Effector memory CD8-positive, alpha-beta T cell (primary cell): ENCODE measurements at regions not wholly inside any gene's neighbourhood (a gene's known extent, or its start where the extent isn't known, plus 50 kb on each side); places are given as distances from the start of the nearest gene placed in this dataset.

Experiments used
- ATAC-seq: fragments of 150-1000 bp; cut with Tn5 transposase; replicated peaks from 2 replicates; pipeline ENCODE4 v1.10.0; 2021; ENCODE audit warnings: mild to moderate bottlenecking, moderate library complexity
- DNase-seq, 3 experiments: peaks; one replicate each; pipeline ENCODE4 v3.0.0; 2021
- H3K27ac Mint-ChIP-seq, 2 donors: one replicate each; pipeline ENCODE4 v1.8.0; 2022; ENCODE audit warnings: mild to moderate bottlenecking in 2 of 2, mixed read lengths in 2 of 2, moderate library complexity in 2 of 2
- H3K27me3 Mint-ChIP-seq, 2 donors: one replicate each; pipeline ENCODE4 v1.8.0; 2022; ENCODE audit warnings: mixed read lengths in 2 of 2
- H3K36me3 Mint-ChIP-seq: one replicate; pipeline ENCODE4 v1.8.0; 2022; ENCODE audit warnings: mild to moderate bottlenecking, moderate library complexity, mixed read lengths; ENCODE audit not compliant: insufficient read depth
- H3K4me1 Mint-ChIP-seq, 2 donors: one replicate each; pipeline ENCODE4 v1.8.0; 2022; ENCODE audit warnings: low read depth in 2 of 2, mixed read lengths in 2 of 2
- H3K4me3 Mint-ChIP-seq, 2 donors: one replicate each; pipeline ENCODE4 v1.8.0; 2022; ENCODE audit warnings: mild to moderate bottlenecking in 2 of 2, mixed read lengths in 2 of 2, moderate library complexity in 2 of 2
- H3K9me3 Mint-ChIP-seq, 2 donors: one replicate each; pipeline ENCODE4 v1.8.0; 2022; ENCODE audit warnings: mixed read lengths in 2 of 2

DNA sequence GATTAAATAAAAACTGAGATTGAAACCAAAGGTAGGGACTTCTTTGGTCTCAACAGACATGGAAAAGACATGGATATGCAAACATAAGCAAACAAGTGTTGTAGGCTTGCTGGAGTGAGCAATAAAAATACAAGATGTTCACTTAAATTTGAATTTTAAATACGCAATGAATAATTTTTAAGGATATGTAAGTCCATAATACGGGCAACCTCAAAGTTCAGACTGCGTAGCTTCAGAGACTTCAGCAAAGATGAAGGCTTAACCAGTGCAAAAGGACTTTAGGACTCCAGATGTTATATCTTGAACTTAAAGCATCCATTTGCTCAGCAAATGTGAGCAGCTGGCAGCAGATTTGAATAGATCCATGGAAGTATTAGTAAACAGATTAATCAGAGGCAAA lies 549.3 kb downstream of the ARAP2 start:
- ATAC-seq = no peak
- Mint-ChIP-seq H3K36me3 (no peaks in the 10 kb centered on the region), H3K4me3 (no peak overlapping the region), H3K27ac (no peak overlapping the region), H3K27me3 (no peaks in the 10 kb centered on the region), H3K9me3 (no peaks in the 10 kb centered on the region), H3K4me1 (no peaks in the 10 kb centered on the region)
- DNase-seq = no peak

DNA sequence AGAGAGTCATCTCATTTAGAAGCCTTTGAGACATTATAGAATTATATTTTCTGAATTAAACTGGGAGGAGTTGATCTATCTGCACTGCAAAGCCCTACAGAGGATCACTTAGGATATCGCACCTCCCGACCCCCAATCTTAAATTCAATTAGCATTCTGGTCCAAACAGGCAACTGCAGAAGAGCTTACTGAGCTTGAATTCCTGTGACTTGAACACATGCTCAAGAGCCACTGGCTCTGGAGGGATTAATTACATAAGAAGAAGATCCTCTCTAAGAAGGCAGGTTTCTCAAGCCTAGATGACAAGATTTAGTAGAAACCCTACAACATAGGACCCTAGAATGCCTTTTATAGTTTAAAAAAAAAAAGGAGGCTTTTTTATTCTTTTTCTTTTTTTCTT lies 548.9 kb downstream of the ARAP2 start:
- Mint-ChIP-seq H3K36me3 (no peaks in the 10 kb centered on the region), H3K4me1 (no peaks in the 10 kb centered on the region), H3K9me3 (no peaks in the 10 kb centered on the region), H3K27me3 (no peaks in the 10 kb centered on the region), H3K27ac (no peak overlapping the region), H3K4me3 (no peak overlapping the region)
- no peak for DNase-seq
- no peak for ATAC-seq

DNA sequence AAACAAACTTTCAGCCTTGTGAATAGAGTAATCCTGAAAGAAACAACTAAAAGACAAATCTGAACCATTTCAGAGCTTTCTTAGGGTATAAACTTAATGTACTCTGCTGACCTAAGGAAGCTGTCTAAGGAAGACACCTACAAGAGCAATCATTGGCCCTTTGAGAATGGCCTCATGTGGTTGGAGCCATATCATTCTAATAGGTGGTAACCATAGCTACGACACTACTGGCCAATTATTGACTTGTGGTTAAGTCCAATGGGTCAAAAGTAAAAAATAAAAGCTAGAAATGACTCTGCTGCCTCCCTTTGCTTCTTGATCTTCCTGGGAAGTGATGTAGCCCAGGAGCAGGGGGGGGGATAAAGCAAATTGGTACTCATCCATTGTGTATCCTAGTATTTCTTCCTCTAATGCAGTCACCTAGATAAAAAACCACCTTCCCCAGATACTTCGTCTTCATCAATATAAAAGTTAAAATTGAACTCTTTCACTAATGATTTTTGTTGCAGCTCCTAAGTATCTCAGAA lies 547.0 kb downstream of the ARAP2 start:
- Mint-ChIP-seq H3K9me3 (no peaks in the 10 kb centered on the region), H3K4me1 (no peaks in the 10 kb centered on the region), H3K4me3 (no peak overlapping the region), H3K36me3 (no peaks in the 10 kb centered on the region), H3K27ac (no peak overlapping the region), H3K27me3 (no peaks in the 10 kb centered on the region)
- ATAC-seq = no peak
- DNase-seq = no peak

DNA sequence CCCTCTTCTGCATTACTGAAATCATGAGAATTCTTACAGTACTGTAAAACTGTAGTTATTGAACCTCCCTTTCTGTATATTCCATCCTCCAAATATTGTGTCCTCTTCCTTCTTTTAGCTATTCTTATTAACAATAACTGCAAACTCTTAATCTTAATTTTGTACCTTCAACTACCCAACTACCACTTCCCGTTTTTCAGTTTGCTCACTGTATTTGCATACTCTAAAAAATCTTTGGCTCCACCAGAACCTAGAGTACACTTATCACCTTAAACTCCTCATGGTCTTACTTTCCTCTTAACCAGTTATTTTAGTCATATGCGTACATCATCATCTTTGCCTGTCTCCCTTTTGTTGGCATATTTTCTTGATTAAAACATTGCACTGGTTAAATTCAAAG lies 543.7 kb downstream of the ARAP2 start:
- DNase-seq = no peak
- no peaks in the 10 kb centered on the region for H3K36me3 Mint-ChIP-seq
- ATAC-seq = no peak
- no peak overlapping the region for H3K27ac Mint-ChIP-seq
- H3K9me3 Mint-ChIP-seq = no peaks in the 10 kb centered on the region
- H3K27me3 Mint-ChIP-seq = no peaks in the 10 kb centered on the region
- H3K4me1 Mint-ChIP-seq = no peaks in the 10 kb centered on the region
- no peak overlapping the region for H3K4me3 Mint-ChIP-seq

DNA sequence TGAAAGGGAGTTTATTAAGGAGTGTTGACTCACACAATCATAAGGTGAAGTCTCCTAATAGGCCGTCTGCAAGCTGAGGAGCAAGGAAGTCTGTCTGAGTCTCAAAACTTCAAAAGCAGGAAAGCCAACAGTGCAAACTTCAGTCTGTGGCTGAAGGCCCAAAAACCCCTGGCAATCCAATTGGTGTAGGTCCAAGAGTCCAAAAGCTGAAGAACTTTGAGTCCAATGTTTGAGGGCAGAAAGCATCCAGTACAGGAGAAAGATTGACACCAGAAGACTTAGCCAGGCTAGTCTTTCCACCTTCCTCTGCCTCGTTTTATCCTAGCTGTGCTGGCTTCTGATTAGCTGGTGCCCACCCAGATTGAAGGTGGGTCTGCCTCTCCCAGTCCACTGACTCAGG lies 535.2 kb downstream of the ARAP2 start:
- ATAC-seq = no peak
- peaks cover 2 to 11% of the 10 kb centered on the region in 2 donors for H3K9me3 Mint-ChIP-seq

DNA sequence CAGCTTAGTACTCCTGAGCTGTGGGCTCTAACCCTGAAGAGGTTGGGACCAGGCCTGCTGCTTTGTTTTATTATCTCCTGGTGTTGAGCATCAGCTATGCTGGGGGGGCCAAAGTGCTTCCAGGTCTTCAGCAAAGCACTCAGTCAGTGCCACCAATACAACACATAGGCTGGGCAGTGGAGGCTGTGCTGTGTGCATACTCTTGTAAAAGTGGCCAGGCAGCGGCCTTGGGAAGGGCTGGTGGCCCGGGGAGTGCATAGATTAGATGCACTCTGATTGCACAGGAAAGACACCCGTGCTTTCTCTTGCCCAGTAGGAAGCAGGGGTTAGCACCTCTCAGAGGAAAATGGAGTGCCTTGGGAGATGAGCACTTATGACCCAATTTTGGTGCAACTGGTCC lies 534.0 kb downstream of the ARAP2 start:
- Mint-ChIP-seq H3K36me3 (no peaks in the 10 kb centered on the region), H3K4me1 (no peaks in the 10 kb centered on the region), H3K9me3 (peaks cover 2 to 18% of the 10 kb centered on the region in 2 donors), H3K27me3 (no peaks in the 10 kb centered on the region), H3K4me3 (no peak overlapping the region), H3K27ac (no peak overlapping the region)
- ATAC-seq = no peak
- DNase-seq = no peak

More for the DNA sequence above, 535.2 kb downstream of the ARAP2 start:
- H3K27ac Mint-ChIP-seq = no peak overlapping the region
- no peaks in the 10 kb centered on the region for H3K27me3 Mint-ChIP-seq
- DNase-seq = no peak
- H3K4me1 Mint-ChIP-seq = no peaks in the 10 kb centered on the region
- H3K4me3 Mint-ChIP-seq = no peak overlapping the region
- no peaks in the 10 kb centered on the region for H3K36me3 Mint-ChIP-seq

DNA sequence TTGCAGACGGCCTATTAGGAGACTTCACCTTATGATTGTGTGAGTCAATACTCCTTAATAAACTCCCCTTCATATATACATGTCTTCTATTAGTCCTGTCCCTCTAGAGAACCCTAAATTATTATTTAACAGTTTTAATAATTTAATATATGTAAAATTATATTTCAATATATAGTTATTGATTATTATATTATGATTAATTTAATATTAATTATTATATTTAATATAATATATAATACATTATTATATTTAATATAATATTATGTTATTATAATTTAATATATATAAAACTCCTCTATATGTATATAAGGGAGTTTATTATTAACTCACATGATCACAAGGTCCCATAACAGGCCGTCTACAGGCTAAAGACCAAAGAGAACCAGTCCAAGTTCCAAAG lies 533.2 kb downstream of the ARAP2 start:
- Mint-ChIP-seq H3K27me3 (no peaks in the 10 kb centered on the region), H3K36me3 (no peaks in the 10 kb centered on the region), H3K9me3 (peaks cover 2 to 19% of the 10 kb centered on the region in 2 donors), H3K4me3 (no peak overlapping the region), H3K4me1 (no peaks in the 10 kb centered on the region), H3K27ac (no peak overlapping the region)
- ATAC-seq (no peak), DNase-seq (no peak)

DNA sequence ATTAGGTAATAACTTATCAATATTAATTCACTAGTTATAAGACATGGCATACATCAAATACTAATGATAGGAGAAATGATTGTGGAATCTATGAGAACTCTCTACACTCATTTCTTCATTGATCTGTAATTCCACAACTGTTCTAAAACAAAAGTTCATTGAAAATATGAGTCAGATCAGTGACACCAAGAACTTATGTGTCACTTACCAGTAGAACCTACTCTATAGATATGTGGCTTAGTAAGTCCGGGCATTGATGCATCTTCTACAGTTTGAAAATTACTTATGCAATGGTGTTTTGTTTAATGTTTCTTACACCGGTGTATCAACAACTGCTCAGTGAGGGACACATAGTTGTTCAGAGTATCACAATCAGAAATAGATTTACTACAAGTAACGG lies 520.3 kb downstream of the ARAP2 start:
- H3K4me1 Mint-ChIP-seq = no peaks in the 10 kb centered on the region
- no peak for DNase-seq
- H3K36me3 Mint-ChIP-seq = no peaks in the 10 kb centered on the region
- H3K27ac Mint-ChIP-seq = no peak overlapping the region
- peaks cover 0 to 7% of the 10 kb centered on the region in 2 donors for H3K9me3 Mint-ChIP-seq
- no peak overlapping the region for H3K4me3 Mint-ChIP-seq
- no peaks in the 10 kb centered on the region for H3K27me3 Mint-ChIP-seq
- ATAC-seq = no peak

DNA sequence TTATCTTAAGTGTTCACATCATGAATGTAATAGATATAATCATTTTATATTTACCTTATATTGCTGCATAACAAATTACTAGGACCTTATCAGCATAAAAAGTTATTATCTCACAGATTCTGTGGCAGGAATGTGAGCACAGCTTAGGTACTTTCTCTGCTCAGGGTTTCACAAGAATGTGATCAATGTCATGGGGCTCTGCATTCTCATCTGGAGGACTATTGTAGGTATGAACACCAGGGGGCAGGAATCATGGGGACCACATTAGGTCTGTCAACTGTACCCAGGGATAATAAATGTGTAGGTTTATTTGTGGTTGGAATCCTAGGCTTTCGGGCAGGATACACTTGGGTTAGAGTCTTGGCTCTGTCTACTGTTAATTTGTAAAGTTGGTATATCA lies 519.2 kb downstream of the ARAP2 start:
- H3K27ac Mint-ChIP-seq = no peak overlapping the region
- H3K9me3 Mint-ChIP-seq = peaks cover 0 to 7% of the 10 kb centered on the region in 2 donors
- no peak for DNase-seq
- H3K4me3 Mint-ChIP-seq = no peak overlapping the region
- H3K36me3 Mint-ChIP-seq = no peaks in the 10 kb centered on the region
- ATAC-seq = no peak
- H3K4me1 Mint-ChIP-seq = no peaks in the 10 kb centered on the region
- H3K27me3 Mint-ChIP-seq = no peaks in the 10 kb centered on the region

DNA sequence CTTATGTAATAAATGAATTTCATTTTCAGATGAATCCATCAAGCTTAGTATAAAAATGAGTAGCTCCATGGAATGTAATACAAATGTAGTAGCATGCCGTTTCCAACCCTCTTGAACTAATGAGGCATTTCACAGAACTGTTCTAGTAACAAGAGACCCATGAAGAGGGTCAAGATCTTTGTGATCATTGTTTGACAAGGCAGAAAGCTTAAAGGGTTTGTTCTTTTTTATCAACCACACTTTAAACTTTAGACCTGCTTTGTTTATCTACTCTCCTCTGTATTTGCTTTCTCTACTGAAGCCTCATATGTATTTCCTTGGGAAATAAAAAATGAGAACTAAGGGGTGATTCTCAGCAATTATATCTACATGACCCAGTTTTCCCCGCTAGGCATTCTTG lies 513.9 kb downstream of the ARAP2 start:
- no peak overlapping the region for H3K27ac Mint-ChIP-seq
- no peak for ATAC-seq

DNA sequence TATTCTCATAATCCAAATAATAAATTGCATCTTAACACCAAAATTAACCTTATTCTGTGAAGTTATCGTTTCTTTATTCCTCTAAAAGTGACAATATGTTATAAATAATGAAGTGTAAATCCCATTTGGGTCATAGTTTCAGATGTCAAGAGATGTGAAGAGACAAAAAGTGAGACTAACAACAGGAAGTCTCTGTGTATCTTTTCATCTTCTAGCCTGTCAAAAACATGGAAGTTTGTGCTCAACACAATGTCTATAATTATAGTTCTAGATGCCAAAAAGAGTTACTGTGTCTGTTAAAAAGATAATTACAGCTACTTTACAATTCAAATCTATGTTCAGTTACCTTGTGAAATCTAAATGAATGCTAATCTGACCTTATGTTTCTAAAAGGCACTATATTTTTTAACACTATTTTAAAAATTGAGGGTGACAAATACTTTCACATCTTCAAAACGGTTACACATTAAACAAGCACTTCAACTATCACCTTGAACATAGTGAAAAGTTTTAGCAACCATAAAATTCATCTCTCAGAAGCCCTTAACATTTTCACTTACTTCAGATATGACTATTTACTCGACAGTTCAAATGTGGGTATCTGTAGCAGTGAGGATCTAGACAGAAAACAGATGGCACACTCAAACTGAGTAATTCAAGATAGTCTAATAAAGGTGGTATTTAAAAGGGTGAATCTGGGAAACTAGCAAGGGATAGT lies 509.8 kb downstream of the ARAP2 start:
- H3K27ac Mint-ChIP-seq = no peak overlapping the region
- H3K9me3 Mint-ChIP-seq = peaks cover 4 to 6% of the 10 kb centered on the region in 2 donors
- no peak for DNase-seq
- no peaks in the 10 kb centered on the region for H3K4me1 Mint-ChIP-seq
- H3K4me3 Mint-ChIP-seq = no peak overlapping the region
- ATAC-seq = no peak
- H3K36me3 Mint-ChIP-seq = no peaks in the 10 kb centered on the region
- H3K27me3 Mint-ChIP-seq = no peaks in the 10 kb centered on the region

More for the DNA sequence above, 513.9 kb downstream of the ARAP2 start:
- peaks cover 4 to 11% of the 10 kb centered on the region in 2 donors for H3K9me3 Mint-ChIP-seq
- no peaks in the 10 kb centered on the region for H3K36me3 Mint-ChIP-seq
- H3K27me3 Mint-ChIP-seq = no peaks in the 10 kb centered on the region
- no peaks in the 10 kb centered on the region for H3K4me1 Mint-ChIP-seq
- no peak overlapping the region for H3K4me3 Mint-ChIP-seq
- no peak for DNase-seq

DNA sequence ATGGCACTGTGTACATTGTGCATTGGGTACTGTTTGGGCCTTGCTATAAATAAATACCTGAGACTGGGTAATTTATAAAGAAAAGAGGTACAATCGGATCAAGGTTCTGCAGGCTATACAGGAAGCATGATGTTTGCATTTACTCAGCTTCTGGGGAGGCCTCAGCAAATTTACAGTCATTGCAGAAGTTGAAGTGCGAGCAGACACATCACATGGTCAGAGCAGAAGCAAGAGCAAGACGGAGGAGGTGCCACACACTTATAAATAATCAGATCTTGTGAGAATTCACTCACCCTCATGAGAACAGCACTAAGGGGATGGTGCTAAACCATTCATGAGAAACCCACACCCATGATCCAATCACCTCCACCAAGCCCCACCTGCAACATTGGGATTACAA lies 505.0 kb downstream of the ARAP2 start:
- DNase-seq (no peak), ATAC-seq (no peak)
- no peak overlapping the region for H3K4me3 Mint-ChIP-seq
- H3K36me3 Mint-ChIP-seq = no peaks in the 10 kb centered on the region
- peaks cover 2 to 11% of the 10 kb centered on the region in 2 donors for H3K9me3 Mint-ChIP-seq
- peaks cover 0 to 6% of the 10 kb centered on the region in 2 donors for H3K27me3 Mint-ChIP-seq
- H3K27ac Mint-ChIP-seq = no peak overlapping the region
- H3K4me1 Mint-ChIP-seq = no peaks in the 10 kb centered on the region

DNA sequence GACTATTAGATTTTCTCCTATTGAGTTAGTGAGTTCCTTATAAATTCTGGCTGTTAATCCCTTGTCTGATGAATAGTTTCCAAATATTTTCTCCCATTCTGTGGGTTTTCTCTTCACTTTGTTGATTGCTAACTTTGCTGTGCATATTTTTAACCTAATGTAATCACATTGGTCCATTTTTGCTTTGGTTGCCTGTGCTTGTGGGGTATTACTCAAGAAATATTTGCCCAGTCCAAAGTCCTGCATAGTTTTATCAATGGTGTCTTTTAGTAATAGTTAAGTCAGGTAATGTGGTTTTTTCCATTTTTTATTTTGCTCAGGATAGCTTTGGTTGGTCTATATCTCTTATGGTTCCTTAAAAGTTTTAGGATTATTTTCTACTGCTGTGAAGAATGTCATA lies 490.3 kb downstream of the ARAP2 start:
- Mint-ChIP-seq H3K4me1 (no peaks in the 10 kb centered on the region), H3K4me3 (no peak overlapping the region), H3K36me3 (no peaks in the 10 kb centered on the region), H3K9me3 (peaks cover 0 to 5% of the 10 kb centered on the region in 2 donors), H3K27ac (no peak overlapping the region), H3K27me3 (no peaks in the 10 kb centered on the region)
- ATAC-seq = no peak
- DNase-seq = no peak

DNA sequence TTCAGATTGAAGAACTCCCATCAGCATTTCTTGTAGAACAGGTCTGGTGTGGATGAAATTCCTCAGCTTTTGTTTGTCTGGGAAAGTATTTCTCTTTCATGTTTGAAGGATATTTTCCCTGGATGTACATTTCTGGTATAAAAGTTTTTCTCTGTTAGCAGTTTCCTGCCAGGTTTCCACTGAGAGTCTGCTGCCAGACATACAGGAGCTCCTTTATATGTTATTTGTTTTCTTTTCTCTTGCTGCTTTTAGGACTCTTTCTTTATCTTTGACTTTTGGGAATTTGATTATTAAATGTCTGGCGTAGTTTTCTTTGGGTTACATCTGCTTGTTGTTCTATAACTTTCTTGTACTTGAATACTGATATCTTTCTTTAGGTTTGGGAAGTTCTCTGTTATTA lies 486.5 kb downstream of the ARAP2 start:
- ATAC-seq (no peak), DNase-seq (no peak)
- Mint-ChIP-seq H3K36me3 (no peaks in the 10 kb centered on the region), H3K9me3 (peaks cover 0 to 5% of the 10 kb centered on the region in 2 donors), H3K4me3 (no peak overlapping the region), H3K27me3 (peaks cover 0 to 13% of the 10 kb centered on the region in 2 donors), H3K27ac (no peak overlapping the region), H3K4me1 (no peaks in the 10 kb centered on the region)
